HCT116 (cell line): ENCODE measurements at regions not wholly inside any gene's neighbourhood (a gene's known extent, or its start where the extent isn't known, plus 50 kb on each side); places are given as distances from the start of the nearest gene placed in this dataset.

Experiments used
- ATAC-seq: fragments of 200-7000 bp; cut with Tn5 transposase; 2 replicates; pipeline ENCODE4 v1.9.1; 2020; ENCODE audit warnings: mild to moderate bottlenecking, moderate library complexity
- BruUV-seq: library from RNA; stranded (reverse); fragments of 400-500 nt; replicated peaks from 2 replicates; lab custom pipeline; 2021; lab: Mats Ljungman, UMichigan
- CTCF ChIA-PET: fragments of 300-600 bp; sonication (Branson Sonifier 250); formaldehyde crosslinking; loops from one replicate; lab custom pipeline; 2021; ENCODE audit warnings: antibody characterized with exemption; lab: Charles Lee
- POLR2A ChIA-PET: fragments of 300-600, 350-600 bp; sonication (Branson Sonifier 250); formaldehyde crosslinking; loops from one replicate; lab custom pipeline; 2021; ENCODE audit warnings: antibody characterized with exemption; lab: Charles Lee
- RAD21 ChIA-PET, 2 experiments: fragments of 300-600 bp; sonication (Branson Sonifier 250); formaldehyde crosslinking; loops; one replicate each; lab custom pipeline; 2023; ENCODE audit warnings: low total read pairs in 2 of 2; ENCODE audit not compliant: uncharacterized antibody in 2 of 2, unreplicated experiment in 2 of 2, low non-redundant PET in 1 of 2; lab: Charles Lee
- DNase-seq: peaks from one replicate; pipeline ENCODE4 v3.0.0-alpha.2; 2010; ENCODE audit warnings: low read depth, low spot score
- H2AFZ ChIP-seq: fragments of 200-600 bp; shearing (Covaris generic), sonication (generic); 2 replicates; pipeline ENCODE4 v1.6.1; 2017; ENCODE audit warnings: low read depth, mixed run types, mixed read lengths, antibody characterized with exemption, low read length; ENCODE audit not compliant: poor library complexity, severe bottlenecking
- H3K27ac ChIP-seq: 2 replicates; pipeline ENCODE4 v1.5.1; 2012; ENCODE audit warnings: low read depth, low read length
- H3K27me3 ChIP-seq: fragments of 200-600 bp; sonication (generic); 2 replicates; pipeline ENCODE4 v1.6.1; 2016; ENCODE audit warnings: mixed run types, low read length, mixed read lengths; ENCODE audit not compliant: insufficient read depth
- H3K36me3 ChIP-seq, 2 experiments: fragments of 200-500 bp in 1 of 2; fragments of 200-600 bp in 1 of 2; sonication (Bioruptor generic) in 1 of 2; sonication (generic) in 1 of 2; 2 replicates each; pipeline versions ENCODE4 v1.5.1 to v1.6.1; 2014 to 2016; ENCODE audit warnings: low read length in 2 of 2, inconsistent platforms in 1 of 2, mixed read lengths in 1 of 2, mixed run types in 1 of 2; ENCODE audit not compliant: insufficient read depth in 2 of 2, control insufficient read depth in 1 of 2
- H3K4me1 ChIP-seq, 2 experiments: fragments of 200-600 bp in 1 of 2; sonication (generic) in 1 of 2; 2 replicates each; pipeline versions ENCODE4 v1.5.1 to v1.6.1; 2012 to 2017; ENCODE audit warnings: low read length in 2 of 2, inconsistent platforms in 1 of 2, mild to moderate bottlenecking in 1 of 2, mixed read lengths in 1 of 2, mixed run types in 1 of 2, moderate library complexity in 1 of 2; ENCODE audit not compliant: insufficient read depth in 2 of 2, control insufficient read depth in 1 of 2
- H3K4me2 ChIP-seq: fragments of 200-600 bp; sonication (generic); 2 replicates; pipeline ENCODE4 v1.6.1; 2017; ENCODE audit warnings: mixed run types, low read length, mixed read lengths
- H3K4me3 ChIP-seq, 2 experiments: fragments of 200-600 bp in 1 of 2; sonication (generic) in 1 of 2; replicated peaks in 1 of 2; 2 replicates each; pipeline ENCODE4 v1.5.1; 2011 to 2016; ENCODE audit warnings: low read length in 2 of 2, control low read depth in 1 of 2, low read depth in 1 of 2, mild to moderate bottlenecking in 1 of 2, mixed read lengths in 1 of 2, mixed run types in 1 of 2
- H3K79me2 ChIP-seq: fragments of 200-600 bp; sonication (generic); 2 replicates; pipeline ENCODE4 v1.6.1; 2017; ENCODE audit warnings: mild to moderate bottlenecking, mixed run types, low read length, moderate library complexity, mixed read lengths; ENCODE audit not compliant: insufficient read depth
- H3K9ac ChIP-seq: fragments of 200-600 bp; sonication (generic); 2 replicates; pipeline ENCODE4 v1.6.1; 2016; ENCODE audit warnings: low read length, mixed read lengths
- H3K9me2 ChIP-seq: fragments of 200-600 bp; sonication (generic), shearing (Covaris generic); 2 replicates; pipeline ENCODE4 v1.6.1; 2017; ENCODE audit warnings: mixed run types, mild to moderate bottlenecking, moderate library complexity; ENCODE audit not compliant: insufficient read depth
- H3K9me3 ChIP-seq, 2 experiments: fragments of 200-500 bp in 1 of 2; fragments of 200-600 bp in 1 of 2; sonication (Bioruptor generic) in 1 of 2; sonication (generic) in 1 of 2; 2 replicates each; pipeline ENCODE4 v1.6.1; 2014 to 2017; ENCODE audit warnings: low read length in 2 of 2, mixed read lengths in 2 of 2, inconsistent platforms in 1 of 2, low read depth in 1 of 2, mild to moderate bottlenecking in 1 of 2, mixed run types in 1 of 2, moderate library complexity in 1 of 2; ENCODE audit not compliant: control insufficient read depth in 1 of 2, insufficient read depth in 1 of 2
- H4K20me1 ChIP-seq: fragments of 200-600 bp; sonication (generic), shearing (Covaris generic); 2 replicates; pipeline ENCODE4 v1.6.1; 2017; ENCODE audit warnings: mixed run types, mild to moderate bottlenecking, moderate library complexity; ENCODE audit not compliant: insufficient read depth
- EZH2 ChIP-seq: fragments of 200-600 bp; sonication (generic); IDR thresholded peaks from 2 replicates; pipeline ENCODE4 v1.6.1; 2017; ENCODE audit warnings: antibody characterized with exemption, mixed run types
- FOSL1 ChIP-seq: IDR thresholded peaks from 2 replicates; pipeline ENCODE4 v1.6.1; 2012; ENCODE audit warnings: low read depth
- POLR2AphosphoS5 ChIP-seq: IDR thresholded peaks from 2 replicates; pipeline ENCODE4 v1.6.1; 2011; ENCODE audit warnings: mild to moderate bottlenecking, low read depth, low read length, moderate library complexity
- RAD21 ChIP-seq: IDR thresholded peaks from 2 replicates; pipeline ENCODE4 v1.6.1; 2012; ENCODE audit warnings: low read depth, mild to moderate bottlenecking
- SP1 ChIP-seq: IDR thresholded peaks from 2 replicates; pipeline ENCODE4 v1.6.1; 2012; ENCODE audit warnings: low read depth
- ZFX ChIP-seq: fragments of 450-650 bp; IDR thresholded peaks from 2 replicates; pipeline ENCODE4 v1.6.1; 2017
- ZNF274 ChIP-seq: fragments of 200-500 bp; sonication (Bioruptor generic); IDR thresholded peaks from 2 replicates; pipeline ENCODE4 v1.6.1; 2014; ENCODE audit warnings: mild to moderate bottlenecking, low read depth, low read length, inconsistent platforms
- intact Hi-C: fragments of 100-400 bp; cut with micrococcal nuclease; formaldehyde crosslinking; loops from 2 replicates; pipeline ENCODE4 v1.10.0; 2022
- TF ChIP-seq, protein P1 (sequence below): IDR thresholded peaks from 2 replicates; pipeline ENCODE4 v1.6.1; 2012
- TF ChIP-seq, protein P2 (sequence below): IDR thresholded peaks from 2 replicates; pipeline ENCODE4 v1.6.1; 2011; ENCODE audit warnings: mild to moderate bottlenecking, low read length, moderate library complexity; ENCODE audit not compliant: insufficient replicate concordance; ENCODE audit errors: extremely low read depth

DNA sequence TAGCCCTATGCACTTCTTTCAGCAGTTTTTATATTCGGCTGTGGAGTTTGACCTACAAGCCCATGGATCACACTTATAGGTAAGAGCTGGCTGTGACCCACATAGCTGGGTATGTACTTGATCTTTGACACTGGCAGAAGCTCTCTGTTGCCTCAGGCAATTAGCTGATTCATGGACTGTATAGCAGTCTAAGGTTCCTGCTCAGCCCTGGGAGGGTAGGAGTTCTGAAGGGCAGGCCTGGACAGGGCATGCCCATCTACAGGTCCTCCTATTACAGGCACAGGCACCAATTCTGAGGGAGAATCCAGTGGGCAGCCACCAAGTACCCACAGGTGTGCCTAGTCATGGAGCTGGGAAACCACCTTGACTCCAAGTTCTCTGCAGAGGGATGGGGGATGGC is 301.8 kb upstream of the GALNT5 start:
- Histone ChIP-seq H3K9me2 (no peaks in the 10 kb centered on the region), H3K4me2 (no peak overlapping the region), H3K4me1 (no peaks in the 10 kb centered on the region), H3K4me3 (no peak overlapping the region), H3K9ac (no peak overlapping the region), H3K79me2 (no peaks in the 10 kb centered on the region), H2AFZ (no peak overlapping the region), H3K9me3 (peaks cover 4 to 15% of the 10 kb centered on the region in 2 experiments; a peak in 2 of 4 replicates), H4K20me1 (no peaks in the 10 kb centered on the region), H3K27me3 (no peaks in the 10 kb centered on the region), H3K36me3 (no peaks in the 10 kb centered on the region), H3K27ac (no peak overlapping the region)
- ATAC-seq (no peak), DNase-seq (no peak)
- CTCF ChIA-PET, result no interaction called here
- intact Hi-C loops, result no loop called here
- no TSS peak for BruUV-seq
- RAD21 ChIA-PET, result no interaction called here
- POLR2A ChIA-PET, result no interaction called here
- no peak for TF ChIP-seq FOSL1

DNA sequence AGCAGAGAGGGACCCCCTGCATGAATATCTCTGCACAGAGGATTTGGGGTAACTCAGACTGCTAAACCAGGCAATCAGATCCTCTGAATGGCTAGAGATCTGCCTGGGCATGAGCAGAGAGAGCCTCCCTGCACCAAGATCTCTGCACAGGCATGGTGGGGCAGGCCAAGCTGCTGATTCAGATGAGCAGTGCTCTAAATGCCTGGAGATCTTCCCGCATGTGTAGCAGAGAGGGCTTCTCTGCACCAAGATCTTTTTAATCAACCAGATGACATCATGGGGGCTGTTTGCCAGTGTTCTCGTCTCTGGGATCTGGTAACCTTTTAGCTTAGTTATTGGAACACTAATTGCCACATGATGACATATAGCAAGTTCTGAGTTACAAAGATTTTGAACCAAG is 301.3 kb upstream of the GALNT5 start:
- ChIA-PET POLR2A (no interaction called here), CTCF (no interaction called here), RAD21 (no interaction called here)
- intact Hi-C loops, result no loop called here
- H3K9ac ChIP-seq, result no peak overlapping the region
- no peaks in the 10 kb centered on the region for H3K79me2 ChIP-seq
- BruUV-seq, result no TSS peak
- no peaks in the 10 kb centered on the region for H4K20me1 ChIP-seq
- ATAC-seq (no peak), DNase-seq (no peak)
- no peak overlapping the region for H3K4me2 ChIP-seq
- no peaks in the 10 kb centered on the region for H3K27me3 ChIP-seq
- no peaks in the 10 kb centered on the region for H3K36me3 ChIP-seq
- H2AFZ ChIP-seq, result no peak overlapping the region
- no peak overlapping the region for H3K4me3 ChIP-seq
- no peaks in the 10 kb centered on the region for H3K4me1 ChIP-seq
- H3K9me2 ChIP-seq, result no peaks in the 10 kb centered on the region
- TF ChIP-seq, protein P1, sequence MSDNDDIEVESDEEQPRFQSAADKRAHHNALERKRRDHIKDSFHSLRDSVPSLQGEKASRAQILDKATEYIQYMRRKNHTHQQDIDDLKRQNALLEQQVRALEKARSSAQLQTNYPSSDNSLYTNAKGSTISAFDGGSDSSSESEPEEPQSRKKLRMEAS, result no peak
- TF ChIP-seq EZH2, result no peak
- H3K9me3 ChIP-seq, result peaks cover 4 to 15% of the 10 kb centered on the region in 2 experiments; a peak in 2 of 4 replicates
- H3K27ac ChIP-seq, result no peak overlapping the region

DNA sequence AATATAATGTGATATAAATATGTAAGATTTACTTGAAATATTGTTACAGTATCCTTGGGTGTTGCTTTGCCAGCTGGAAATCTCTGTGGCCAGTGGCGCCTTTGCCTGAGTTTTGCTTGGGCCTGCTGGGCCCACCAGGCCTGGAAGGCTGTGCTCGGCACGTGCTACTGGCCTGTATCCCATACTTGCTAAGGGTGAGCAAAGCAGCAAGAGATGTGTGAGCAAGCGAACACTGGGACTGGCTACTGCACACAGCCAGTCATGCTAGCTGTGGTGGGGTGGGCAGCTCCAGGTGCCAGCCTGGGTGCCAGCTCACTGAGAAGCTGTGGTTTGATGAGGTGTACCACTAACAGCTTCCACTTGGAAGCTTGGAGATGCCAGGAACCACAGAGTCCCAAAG is 299.1 kb upstream of the GALNT5 start:
- intact Hi-C loops, result no loop called here
- POLR2A ChIA-PET, result no interaction called here
- no peaks in the 10 kb centered on the region for H3K36me3 ChIP-seq
- no TSS peak for BruUV-seq
- no peak overlapping the region for H3K4me3 ChIP-seq
- no peak overlapping the region for H3K9ac ChIP-seq
- H3K9me3 ChIP-seq, result peaks cover 4 to 15% of the 10 kb centered on the region in 2 experiments; a peak in 2 of 4 replicates
- H3K9me2 ChIP-seq, result no peaks in the 10 kb centered on the region
- no peaks in the 10 kb centered on the region for H3K27me3 ChIP-seq
- H3K27ac ChIP-seq, result no peak overlapping the region
- no peak overlapping the region for H3K4me2 ChIP-seq
- ATAC-seq (no peak), DNase-seq (no peak)
- no peak overlapping the region for H2AFZ ChIP-seq
- no peaks in the 10 kb centered on the region for H4K20me1 ChIP-seq
- CTCF ChIA-PET, result no interaction called here
- H3K79me2 ChIP-seq, result no peaks in the 10 kb centered on the region
- RAD21 ChIA-PET, result no interaction called here
- no peaks in the 10 kb centered on the region for H3K4me1 ChIP-seq
- TF ChIP-seq, protein P2, sequence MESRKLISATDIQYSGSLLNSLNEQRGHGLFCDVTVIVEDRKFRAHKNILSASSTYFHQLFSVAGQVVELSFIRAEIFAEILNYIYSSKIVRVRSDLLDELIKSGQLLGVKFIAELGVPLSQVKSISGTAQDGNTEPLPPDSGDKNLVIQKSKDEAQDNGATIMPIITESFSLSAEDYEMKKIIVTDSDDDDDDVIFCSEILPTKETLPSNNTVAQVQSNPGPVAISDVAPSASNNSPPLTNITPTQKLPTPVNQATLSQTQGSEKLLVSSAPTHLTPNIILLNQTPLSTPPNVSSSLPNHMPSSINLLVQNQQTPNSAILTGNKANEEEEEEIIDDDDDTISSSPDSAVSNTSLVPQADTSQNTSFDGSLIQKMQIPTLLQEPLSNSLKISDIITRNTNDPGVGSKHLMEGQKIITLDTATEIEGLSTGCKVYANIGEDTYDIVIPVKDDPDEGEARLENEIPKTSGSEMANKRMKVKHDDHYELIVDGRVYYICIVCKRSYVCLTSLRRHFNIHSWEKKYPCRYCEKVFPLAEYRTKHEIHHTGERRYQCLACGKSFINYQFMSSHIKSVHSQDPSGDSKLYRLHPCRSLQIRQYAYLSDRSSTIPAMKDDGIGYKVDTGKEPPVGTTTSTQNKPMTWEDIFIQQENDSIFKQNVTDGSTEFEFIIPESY, result no peak
- no peak for TF ChIP-seq ZNF274
- TF ChIP-seq POLR2AphosphoS5, result no peak
- no peak for TF ChIP-seq SP1
- TF ChIP-seq ZFX, result no peak
- TF ChIP-seq FOSL1, result no peak
- TF ChIP-seq RAD21, result no peak
